ENCODE measurements at regions not wholly inside any gene's neighbourhood (a gene's known extent, or its start where the extent isn't known, plus 50 kb on each side); places are given as distances from the start of the nearest gene placed in this dataset.

DNA sequence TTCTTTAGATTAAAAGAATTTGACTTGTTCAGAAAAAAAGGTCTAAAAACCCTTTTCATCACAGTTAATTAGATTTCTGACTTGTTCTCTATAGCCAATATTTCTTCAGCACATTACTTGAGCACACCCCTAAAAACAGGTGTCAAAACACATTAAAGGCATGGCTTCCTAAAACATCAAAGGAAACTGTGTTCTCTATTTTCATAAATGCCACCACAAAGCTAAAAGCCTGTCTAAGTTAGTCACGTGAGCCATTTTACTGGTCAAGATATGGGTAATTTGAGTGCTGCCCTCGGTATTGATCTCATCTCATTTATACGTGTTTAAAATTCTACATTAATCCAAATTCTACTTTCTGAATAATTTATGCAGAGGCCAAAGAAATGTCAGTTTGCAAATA, 580.5 kb downstream of the HAO1 start:
- TF ChIP-seq BHLHE40 (IDR thresholded peaks at IDR 0.05; ENCODE audit: borderline replicate concordance) (no peak), ELF4 (IDR thresholded peaks at IDR 0.05) (no peak), FOXK2 (IDR thresholded peaks at IDR 0.05) (no peak), FOXM1 (IDR thresholded peaks at IDR 0.05; ENCODE audit: borderline replicate concordance) (no peak), SP1 (IDR thresholded peaks at IDR 0.05) (no peak), ZNF384 (IDR thresholded peaks at IDR 0.05) (no peak), FOXA1 (IDR thresholded peaks at IDR 0.05) (no peak), CTBP1 (IDR thresholded peaks at IDR 0.05; ENCODE audit: borderline replicate concordance) (no peak), SUZ12 (IDR thresholded peaks at IDR 0.05) (no peak), ARNT (IDR thresholded peaks at IDR 0.05) (no peak)
